ENCODE measurements at regions not wholly inside any gene's neighbourhood (a gene's known extent, or its start where the extent isn't known, plus 50 kb on each side); places are given as distances from the start of the nearest gene placed in this dataset.

- Histone ChIP-seq H4K20me1 (ENCODE audit: insufficient read depth, low read length) (no peaks in the 10 kb centered on the region), H3K36me3 (replicated peaks; ENCODE audit: low read depth, low read length) (no peaks in the 10 kb centered on the region), H3K27ac (ENCODE audit: low read length) (no peak overlapping the region), H3K27me3 (ENCODE audit: low read depth, low read length) (0 out of 2 replicates have a peak, but pooled peaks cover 5% of the 10 kb centered on the region), H3K4me3 (ENCODE audit: low read length) (no peak overlapping the region), H3K4me2 (ENCODE audit: low read length) (no peak overlapping the region), H3K9me3 (ENCODE audit: insufficient read depth, low read length) (no peaks in the 10 kb centered on the region), H3K79me2 (ENCODE audit: low read length) (no peaks in the 10 kb centered on the region), H3K4me1 (ENCODE audit: low read length) (no peaks in the 10 kb centered on the region), H3K9ac (ENCODE audit: low read length) (no peak overlapping the region), H2AFZ (ENCODE audit: low read depth, low read length) (no peak overlapping the region)
- no peak for TF ChIP-seq EZH2phosphoT487 (IDR thresholded peaks at IDR 0.05; ENCODE audit: low read depth)
- no peak for TF ChIP-seq CTCF (IDR thresholded peaks at IDR 0.05; ENCODE audit: low read depth, low read length)
Observed at GRCh38 chr6:12221856-12222255, 68.3 kb upstream of the EDN1 start.

GRCh38 chr6:12222405-12223366 lies 67.5 kb upstream of the EDN1 start:
- H3K4me2 ChIP-seq (ENCODE audit: low read length): no peak overlapping the region
- H3K36me3 ChIP-seq (replicated peaks; ENCODE audit: low read depth, low read length): no peaks in the 10 kb centered on the region
- no peak overlapping the region for H2AFZ ChIP-seq (ENCODE audit: low read depth, low read length)
- no peaks in the 10 kb centered on the region for H3K79me2 ChIP-seq (ENCODE audit: low read length)
- no peak overlapping the region for H3K27ac ChIP-seq (ENCODE audit: low read length)
- H4K20me1 ChIP-seq (ENCODE audit: insufficient read depth, low read length): no peaks in the 10 kb centered on the region
- TF ChIP-seq CTCF (IDR thresholded peaks at IDR 0.05; ENCODE audit: low read depth, low read length): no peak
- no peak for TF ChIP-seq EZH2phosphoT487 (IDR thresholded peaks at IDR 0.05; ENCODE audit: low read depth)
- no peaks in the 10 kb centered on the region for H3K9me3 ChIP-seq (ENCODE audit: insufficient read depth, low read length)
- H3K27me3 ChIP-seq (ENCODE audit: low read depth, low read length): no peaks in the 10 kb centered on the region
- H3K9ac ChIP-seq (ENCODE audit: low read length): no peak overlapping the region
- H3K4me1 ChIP-seq (ENCODE audit: low read length): no peaks in the 10 kb centered on the region
- no peak overlapping the region for H3K4me3 ChIP-seq (ENCODE audit: low read length)

- Histone ChIP-seq H3K27ac (ENCODE audit: low read length) (no peak overlapping the region), H3K36me3 (replicated peaks; ENCODE audit: low read depth, low read length) (no peaks in the 10 kb centered on the region), H3K79me2 (ENCODE audit: low read length) (no peaks in the 10 kb centered on the region), H3K27me3 (ENCODE audit: low read depth, low read length) (no peaks in the 10 kb centered on the region), H3K4me1 (ENCODE audit: low read length) (no peaks in the 10 kb centered on the region), H2AFZ (ENCODE audit: low read depth, low read length) (no peak overlapping the region), H3K9me3 (ENCODE audit: insufficient read depth, low read length) (no peaks in the 10 kb centered on the region), H3K4me2 (ENCODE audit: low read length) (no peak overlapping the region), H3K9ac (ENCODE audit: low read length) (no peak overlapping the region), H3K4me3 (ENCODE audit: low read length) (no peak overlapping the region), H4K20me1 (ENCODE audit: insufficient read depth, low read length) (no peaks in the 10 kb centered on the region)
- TF ChIP-seq CTCF (IDR thresholded peaks at IDR 0.05; ENCODE audit: low read depth, low read length) (no peak), EZH2phosphoT487 (IDR thresholded peaks at IDR 0.05; ENCODE audit: low read depth) (no peak)
Observed at GRCh38 chr6:12223383-12223782, 66.8 kb upstream of the EDN1 start.

- Histone ChIP-seq H2AFZ (ENCODE audit: low read depth, low read length) (no peak overlapping the region), H3K9me3 (ENCODE audit: insufficient read depth, low read length) (no peaks in the 10 kb centered on the region), H3K4me1 (ENCODE audit: low read length) (no peaks in the 10 kb centered on the region), H3K79me2 (ENCODE audit: low read length) (no peaks in the 10 kb centered on the region), H3K36me3 (replicated peaks; ENCODE audit: low read depth, low read length) (no peaks in the 10 kb centered on the region), H3K4me3 (ENCODE audit: low read length) (no peak overlapping the region), H3K4me2 (ENCODE audit: low read length) (no peak overlapping the region), H3K9ac (ENCODE audit: low read length) (no peak overlapping the region), H3K27ac (ENCODE audit: low read length) (no peak overlapping the region), H4K20me1 (ENCODE audit: insufficient read depth, low read length) (no peaks in the 10 kb centered on the region), H3K27me3 (ENCODE audit: low read depth, low read length) (no peaks in the 10 kb centered on the region; the same call in 1 of the 2 replicates)
- TF ChIP-seq CTCF (IDR thresholded peaks at IDR 0.05; ENCODE audit: low read depth, low read length): no peak
- TF ChIP-seq EZH2phosphoT487 (IDR thresholded peaks at IDR 0.05; ENCODE audit: low read depth): no peak
Observed at GRCh38 chr6:12224251-12224650, 65.9 kb upstream of the EDN1 start.

Data from OCI-LY3 (cell line).